ENCODE measurements at regions not wholly inside any gene's neighbourhood (a gene's known extent, or its start where the extent isn't known, plus 50 kb on each side); places are given as distances from the start of the nearest gene placed in this dataset.

DNA sequence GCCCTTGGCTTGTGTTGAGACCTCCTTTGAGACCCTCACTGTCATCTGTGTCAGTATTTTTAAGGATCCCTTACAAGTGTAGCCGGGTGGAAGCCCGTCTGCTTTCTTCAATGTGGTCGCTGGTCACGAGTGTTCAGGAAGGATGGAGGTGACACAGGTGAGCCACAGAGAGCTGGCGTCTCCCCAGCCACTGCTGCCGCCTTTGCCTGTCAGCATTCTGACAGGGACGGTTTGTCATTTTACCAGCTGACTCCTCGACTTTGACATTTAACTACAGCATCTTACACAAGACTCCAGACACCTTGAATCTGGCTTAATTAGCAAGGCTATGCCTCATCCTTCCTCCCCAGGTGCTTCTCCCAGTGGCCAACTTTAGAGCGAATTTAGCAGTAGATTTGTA lies 56.3 kb upstream of the MPHOSPH6 start:
- H3K4me3 ChIP-seq (ENCODE audit: low read depth in 2 of 2, low read length in 2 of 2) = no peak overlapping the region
- in situ Hi-C loops (cut with HindIII; ENCODE audit: low pct_unique_long_range_greater_than_20kb, low sequenced_read_pairs) = no loop called here
- CTCF ChIA-PET = no interaction called here

DNA sequence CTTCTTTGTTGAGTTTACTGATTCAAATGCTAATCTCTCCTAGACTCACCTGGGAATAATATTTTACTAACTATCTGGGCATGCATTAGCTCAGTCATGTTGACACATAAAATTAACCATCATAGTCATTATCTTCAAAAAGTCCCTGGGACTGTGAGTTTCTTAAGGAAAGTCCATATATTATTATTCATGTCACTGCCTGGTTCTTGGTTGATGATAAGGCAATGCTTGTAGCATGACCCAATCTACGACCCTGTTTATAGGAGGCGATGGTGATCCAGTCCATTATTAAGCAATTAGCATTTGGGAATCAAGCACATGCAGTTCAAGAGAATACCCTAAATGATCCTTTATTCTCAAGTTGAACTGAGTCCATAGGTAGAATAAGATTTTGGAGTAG lies 54.8 kb upstream of the MPHOSPH6 start:
- Histone ChIP-seq H3K27ac (ENCODE audit: low read length) (no peak overlapping the region), H3K4me1 (ENCODE audit: control insufficient read depth, insufficient read depth, low read length) (no peaks in the 10 kb centered on the region), H3K27me3 (ENCODE audit: control insufficient read depth, insufficient read depth, low read length) (no peaks in the 10 kb centered on the region), H3K4me3 (ENCODE audit: low read depth in 2 of 2, low read length in 2 of 2) (no peak overlapping the region), H3K9me3 (ENCODE audit: control insufficient read depth, insufficient read depth, low read depth, low read length) (no peaks in the 10 kb centered on the region), H3K36me3 (ENCODE audit: control insufficient read depth, insufficient read depth, low read length) (no peaks in the 10 kb centered on the region)
- ATAC-seq (no peak), DNase-seq (ENCODE audit: low read depth, low spot score) (no peak)
- intact Hi-C loops (cut with micrococcal nuclease; ENCODE audit: unreplicated experiment) (no loop called here), in situ Hi-C loops (cut with HindIII; ENCODE audit: low pct_unique_long_range_greater_than_20kb, low sequenced_read_pairs) (no loop called here)
- TF ChIP-seq CTCF (IDR thresholded peaks at IDR 0.05) (no peak), TCF7L2 (IDR thresholded peaks at IDR 0.05; ENCODE audit: low read depth, low read length) (no peak), SIN3A (IDR thresholded peaks at IDR 0.05; ENCODE audit: borderline replicate concordance, insufficient read depth, low read depth, low read length) (no peak), REST (IDR thresholded peaks at IDR 0.05; ENCODE audit: insufficient read depth in 1 of 2, low read depth in 2 of 2, low read length in 1 of 2) (no peak), POLR2AphosphoS5 (IDR thresholded peaks at IDR 0.05; ENCODE audit: low read depth, low read length) (no peak)
- no TSS peak for BruUV-seq (replicated peaks)
- ChIA-PET CTCF (no interaction called here), POLR2A (no interaction called here)

More for the DNA sequence above, 56.3 kb upstream of the MPHOSPH6 start:
- POLR2A ChIA-PET = interaction anchor here (0.6 kb wide), 1 partner anchor 252 kb away, joined by 3 read pairs; no protein-coding TSS in a partner anchor
- H3K27me3 ChIP-seq (ENCODE audit: control insufficient read depth, insufficient read depth, low read length) = no peaks in the 10 kb centered on the region
- DNase-seq (ENCODE audit: low read depth, low spot score) = no peak
- H3K9me3 ChIP-seq (ENCODE audit: control insufficient read depth, insufficient read depth, low read depth, low read length) = no peaks in the 10 kb centered on the region
- H3K27ac ChIP-seq (ENCODE audit: low read length) = no peak overlapping the region
- no peaks in the 10 kb centered on the region for H3K36me3 ChIP-seq (ENCODE audit: control insufficient read depth, insufficient read depth, low read length)
- intact Hi-C loops (cut with micrococcal nuclease; ENCODE audit: unreplicated experiment) = no loop called here
- BruUV-seq (replicated peaks) = no TSS peak
- no peak for ATAC-seq
- no peaks in the 10 kb centered on the region for H3K4me1 ChIP-seq (ENCODE audit: control insufficient read depth, insufficient read depth, low read length)
- TF ChIP-seq POLR2AphosphoS5 (IDR thresholded peaks at IDR 0.05; ENCODE audit: low read depth, low read length) (no peak), REST (IDR thresholded peaks at IDR 0.05; ENCODE audit: insufficient read depth in 1 of 2, low read depth in 2 of 2, low read length in 1 of 2) (no peak), SIN3A (IDR thresholded peaks at IDR 0.05; ENCODE audit: borderline replicate concordance, insufficient read depth, low read depth, low read length) (no peak), CTCF (IDR thresholded peaks at IDR 0.05) (no peak), TCF7L2 (IDR thresholded peaks at IDR 0.05; ENCODE audit: low read depth, low read length) (no peak)
